Endodermal cell (in vitro differentiated cells): ENCODE measurements at regions not wholly inside any gene's neighbourhood (a gene's known extent, or its start where the extent isn't known, plus 50 kb on each side); places are given as distances from the start of the nearest gene placed in this dataset.

ENCODE experiments used
- DNase-seq: peaks from one replicate; pipeline ENCODE4 v3.0.0-alpha.2; 2017
- H3K27ac ChIP-seq: 2 replicates; pipeline ENCODE4 v1.5.1; 2013; ENCODE audit warnings: mild to moderate bottlenecking, low read depth, low read length, moderate library complexity
- H3K27me3 ChIP-seq: 2 replicates; pipeline ENCODE4 v1.6.1; 2013; ENCODE audit warnings: mild to moderate bottlenecking, low read length, moderate library complexity; ENCODE audit not compliant: insufficient read depth, control insufficient read depth, poor library complexity, severe bottlenecking
- H3K36me3 ChIP-seq: 2 replicates; pipeline ENCODE4 v1.7.0; 2013; ENCODE audit warnings: mild to moderate bottlenecking, low read length, moderate library complexity; ENCODE audit not compliant: control insufficient read depth, insufficient read depth
- H3K4me1 ChIP-seq: one replicate; pipeline ENCODE4 v1.7.0; 2013; ENCODE audit warnings: low read length; ENCODE audit not compliant: control insufficient read depth, insufficient read depth
- H3K4me3 ChIP-seq: 2 replicates; pipeline ENCODE4 v1.5.1; 2013; ENCODE audit warnings: mild to moderate bottlenecking, low read length, moderate library complexity
- H3K9ac ChIP-seq: 2 replicates; pipeline ENCODE4 v1.6.1; 2013; ENCODE audit warnings: mild to moderate bottlenecking, low read length, moderate library complexity; ENCODE audit not compliant: poor library complexity, severe bottlenecking; ENCODE audit errors: extremely low read depth
- H3K9me3 ChIP-seq: 2 replicates; pipeline ENCODE4 v1.6.1; 2013; ENCODE audit warnings: mild to moderate bottlenecking, low read length, moderate library complexity; ENCODE audit not compliant: control insufficient read depth
- H3K27ac Mint-ChIP-seq: 2 replicates; pipeline ENCODE4 v1.8.0; 2020; ENCODE audit warnings: mixed read lengths
- H3K27me3 Mint-ChIP-seq: 2 replicates; pipeline ENCODE4 v1.8.0; 2021; ENCODE audit warnings: mild to moderate bottlenecking, mixed read lengths; ENCODE audit not compliant: insufficient read depth
- H3K36me3 Mint-ChIP-seq: 2 replicates; pipeline ENCODE4 v1.8.0; 2020; ENCODE audit warnings: low read depth, mixed read lengths
- H3K4me1 Mint-ChIP-seq: 2 replicates; pipeline ENCODE4 v1.8.0; 2020; ENCODE audit warnings: mixed read lengths
- H3K4me3 Mint-ChIP-seq: 2 replicates; pipeline ENCODE4 v1.8.0; 2020; ENCODE audit warnings: mild to moderate bottlenecking, moderate library complexity, mixed read lengths
- H3K9me3 Mint-ChIP-seq: 2 replicates; pipeline ENCODE4 v1.8.0; 2020; ENCODE audit warnings: mild to moderate bottlenecking, mixed read lengths
- WGBS, 2 experiments: methylation state at CpG; one replicate each; pipeline versions ENCODE4 v1.1.5 to v1.1.7; 2013; ENCODE audit warnings: missing lambda C conversion rate in 2 of 2, mixed read lengths in 1 of 2; ENCODE audit not compliant: insufficient coverage in 1 of 2, insufficient read length in 1 of 2; 5-methylcytosine and 5-hydroxymethylcytosine counted together
- TF ChIP-seq, protein P1 (sequence below): fragments of 200-600 bp; sonication (generic); conservative IDR thresholded peaks from 2 replicates; pipeline ENCODE4 v1.5.0; 2021; ENCODE audit warnings: antibody characterized with exemption, mild to moderate bottlenecking

DNA sequence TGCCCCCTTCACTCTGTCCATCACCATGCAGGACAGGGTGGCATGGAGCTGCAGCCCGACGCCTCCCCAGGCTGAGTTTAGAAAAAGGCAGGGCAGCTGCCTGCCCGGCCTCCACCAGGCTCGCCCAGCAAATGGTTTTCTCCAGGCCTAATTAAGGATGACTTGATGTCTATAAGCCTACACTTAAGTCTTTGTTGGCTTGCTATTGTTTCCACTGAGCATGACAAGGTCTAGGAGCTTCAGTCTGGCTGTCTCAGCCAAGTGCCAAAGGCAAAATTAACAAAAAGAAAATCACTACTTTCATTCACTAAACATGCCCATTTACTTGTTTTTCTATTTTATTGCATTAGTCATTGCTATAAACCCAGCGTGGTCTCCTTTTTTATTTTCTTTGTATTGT, 372.2 kb downstream of the INSIG2 start:
- no peaks in the 10 kb centered on the region for H3K36me3 ChIP-seq
- Mint-ChIP-seq H3K4me1 (no peaks in the 10 kb centered on the region), H3K27ac (no peak overlapping the region), H3K9me3 (no peaks in the 10 kb centered on the region), H3K27me3 (peaks cover 25% of the 10 kb centered on the region), H3K4me3 (no peak overlapping the region), H3K36me3 (no peaks in the 10 kb centered on the region)
- TF ChIP-seq, protein P1, sequence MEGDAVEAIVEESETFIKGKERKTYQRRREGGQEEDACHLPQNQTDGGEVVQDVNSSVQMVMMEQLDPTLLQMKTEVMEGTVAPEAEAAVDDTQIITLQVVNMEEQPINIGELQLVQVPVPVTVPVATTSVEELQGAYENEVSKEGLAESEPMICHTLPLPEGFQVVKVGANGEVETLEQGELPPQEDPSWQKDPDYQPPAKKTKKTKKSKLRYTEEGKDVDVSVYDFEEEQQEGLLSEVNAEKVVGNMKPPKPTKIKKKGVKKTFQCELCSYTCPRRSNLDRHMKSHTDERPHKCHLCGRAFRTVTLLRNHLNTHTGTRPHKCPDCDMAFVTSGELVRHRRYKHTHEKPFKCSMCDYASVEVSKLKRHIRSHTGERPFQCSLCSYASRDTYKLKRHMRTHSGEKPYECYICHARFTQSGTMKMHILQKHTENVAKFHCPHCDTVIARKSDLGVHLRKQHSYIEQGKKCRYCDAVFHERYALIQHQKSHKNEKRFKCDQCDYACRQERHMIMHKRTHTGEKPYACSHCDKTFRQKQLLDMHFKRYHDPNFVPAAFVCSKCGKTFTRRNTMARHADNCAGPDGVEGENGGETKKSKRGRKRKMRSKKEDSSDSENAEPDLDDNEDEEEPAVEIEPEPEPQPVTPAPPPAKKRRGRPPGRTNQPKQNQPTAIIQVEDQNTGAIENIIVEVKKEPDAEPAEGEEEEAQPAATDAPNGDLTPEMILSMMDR = no peak
- no peak for DNase-seq
- no peaks in the 10 kb centered on the region for H3K4me1 ChIP-seq
- no peak overlapping the region for H3K4me3 ChIP-seq
- H3K27ac ChIP-seq = no peak overlapping the region
- no peaks in the 10 kb centered on the region for H3K9me3 ChIP-seq
- no peak overlapping the region for H3K9ac ChIP-seq
- WGBS, 2 experiments = 91 to 96% methylated on average over 4 to 5 of the region's 5 CpGs
- no peaks in the 10 kb centered on the region for H3K27me3 ChIP-seq

DNA sequence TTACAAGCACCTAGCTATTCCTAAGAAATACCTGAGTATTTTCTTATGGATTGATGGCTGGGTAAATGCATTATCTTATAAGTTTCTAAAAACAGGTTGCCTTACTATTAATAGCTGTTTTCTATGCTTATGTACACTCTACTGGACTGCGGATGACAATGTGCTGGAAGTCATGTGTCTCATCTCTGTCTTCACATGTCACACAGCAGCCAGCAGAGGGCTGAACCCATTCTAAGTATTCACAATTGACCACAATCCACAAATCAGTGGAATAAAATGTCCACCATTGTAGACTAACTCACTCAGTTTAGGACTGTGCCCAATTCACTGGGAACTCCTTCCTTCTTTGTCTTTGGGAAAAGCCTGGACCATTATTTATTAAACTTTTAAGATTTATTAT, 371.2 kb downstream of the INSIG2 start:
- Histone ChIP-seq H3K36me3 (no peaks in the 10 kb centered on the region), H3K4me3 (no peak overlapping the region), H3K4me1 (no peaks in the 10 kb centered on the region), H3K9me3 (no peaks in the 10 kb centered on the region), H3K9ac (no peak overlapping the region), H3K27ac (no peak overlapping the region), H3K27me3 (no peaks in the 10 kb centered on the region)
- Mint-ChIP-seq H3K4me3 (no peak overlapping the region), H3K27me3 (peaks cover 26% of the 10 kb centered on the region), H3K36me3 (no peaks in the 10 kb centered on the region), H3K27ac (no peak overlapping the region), H3K4me1 (no peaks in the 10 kb centered on the region), H3K9me3 (no peaks in the 10 kb centered on the region)
- TF ChIP-seq, protein P1 = peak; percentile 59
- 83 to 96% methylated on average over 1 of the region's 1 CpG for WGBS, 2 experiments
- DNase-seq = no peak

DNA sequence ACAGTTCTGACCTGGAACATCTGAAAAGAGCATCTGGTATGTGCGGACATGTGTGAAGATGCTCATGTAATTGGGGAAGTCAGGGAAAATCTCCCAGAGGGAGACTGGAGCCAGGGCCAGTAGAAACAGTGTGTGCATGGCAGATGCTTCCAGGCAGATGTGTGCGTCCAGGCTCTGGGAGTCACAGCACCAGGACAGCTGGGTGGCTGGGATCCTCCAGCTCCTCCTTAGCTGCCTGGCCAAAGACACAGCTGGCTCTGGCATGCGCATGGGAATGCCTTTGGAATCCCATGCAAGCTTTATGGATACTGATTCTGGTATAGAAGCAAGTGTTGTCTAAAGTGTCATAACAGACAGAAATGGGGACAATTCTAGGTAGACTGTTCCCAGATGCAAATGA, 369.7 kb downstream of the INSIG2 start:
- Mint-ChIP-seq H3K27me3 (peaks cover 24% of the 10 kb centered on the region), H3K27ac (no peak overlapping the region), H3K36me3 (no peaks in the 10 kb centered on the region), H3K4me3 (no peak overlapping the region), H3K9me3 (no peaks in the 10 kb centered on the region), H3K4me1 (no peaks in the 10 kb centered on the region)
- H3K9ac ChIP-seq = no peak overlapping the region
- no peaks in the 10 kb centered on the region for H3K36me3 ChIP-seq
- no peak overlapping the region for H3K27ac ChIP-seq
- TF ChIP-seq, protein P1 = no peak
- no peaks in the 10 kb centered on the region for H3K9me3 ChIP-seq
- no peak for DNase-seq
- no peak overlapping the region for H3K4me3 ChIP-seq
- no peaks in the 10 kb centered on the region for H3K27me3 ChIP-seq
- WGBS, 2 experiments = 92 to 93% methylated on average over 2 to 3 of the region's 3 CpGs
- no peaks in the 10 kb centered on the region for H3K4me1 ChIP-seq
